ENCODE measurements at regions not wholly inside any gene's neighbourhood (a gene's known extent, or its start where the extent isn't known, plus 50 kb on each side); places are given as distances from the start of the nearest gene placed in this dataset.

DNA sequence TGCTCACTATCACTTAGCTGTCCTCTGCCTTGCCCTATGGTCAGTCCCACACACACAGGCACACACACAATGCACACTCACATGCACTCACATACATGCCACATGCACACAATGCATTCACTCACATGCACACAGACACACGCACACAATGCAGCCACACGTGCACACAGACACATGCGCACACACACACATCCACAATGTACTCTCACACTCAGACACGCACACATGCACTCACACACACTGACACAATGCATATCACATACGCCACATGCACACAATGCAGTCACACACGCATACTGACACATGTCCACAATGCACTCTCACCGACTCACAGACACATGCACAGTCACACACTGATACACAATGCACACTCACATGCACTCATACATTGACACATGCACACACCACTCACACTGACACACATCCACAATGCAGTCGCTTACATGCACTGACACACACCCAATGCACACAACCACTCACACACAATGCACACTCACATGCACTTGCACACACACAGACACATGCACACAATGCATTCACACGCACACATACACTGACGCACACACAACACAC is 99.7 kb downstream of the ENGASE start:
- TF ChIP-seq EZH2 (IDR thresholded peaks at IDR 0.05; ENCODE audit: insufficient read depth, poor library complexity, severe bottlenecking) (no peak), EZH2phosphoT487 (IDR thresholded peaks at IDR 0.05; ENCODE audit: insufficient read depth, low read depth) (no peak)

Data from GM23248 (cell line).